GM12873 (cell line): ENCODE measurements at regions not wholly inside any gene's neighbourhood (a gene's known extent, or its start where the extent isn't known, plus 50 kb on each side); places are given as distances from the start of the nearest gene placed in this dataset.

Experiments used
- TF ChIP-seq, protein P1 (sequence below): IDR thresholded peaks from 2 replicates; pipeline ENCODE4 v1.5.1; 2012; ENCODE audit warnings: low read depth, mild to moderate bottlenecking, moderate library complexity, low read length, control low read depth; ENCODE audit not compliant: insufficient read depth; ENCODE audit errors: missing control alignments

DNA sequence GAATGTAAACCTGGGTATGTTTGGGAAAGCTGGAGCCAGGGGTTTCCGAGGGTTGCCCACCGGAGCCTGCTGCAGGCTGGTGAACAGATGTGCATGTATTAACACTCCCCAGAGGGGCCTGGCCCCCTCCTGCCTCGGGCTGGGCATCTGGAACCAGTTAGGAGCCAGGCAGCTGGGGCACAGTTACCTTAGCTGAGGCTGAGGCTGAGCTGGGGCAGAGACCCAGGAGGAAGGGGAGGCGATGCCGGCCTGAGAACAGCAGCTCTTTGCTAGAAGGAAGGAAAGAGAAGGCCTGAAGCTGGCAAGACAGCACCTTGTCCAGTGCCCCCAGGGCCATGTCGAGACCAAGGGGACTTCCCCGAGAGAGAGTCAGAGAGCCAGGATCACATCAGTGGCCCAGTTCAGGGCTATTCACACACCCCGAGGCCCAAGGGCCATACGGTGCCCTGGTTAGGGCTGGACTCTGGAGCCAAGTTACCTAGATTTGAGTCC, 65.8 kb downstream of the RMI2 start:
- TF ChIP-seq, protein P1, sequence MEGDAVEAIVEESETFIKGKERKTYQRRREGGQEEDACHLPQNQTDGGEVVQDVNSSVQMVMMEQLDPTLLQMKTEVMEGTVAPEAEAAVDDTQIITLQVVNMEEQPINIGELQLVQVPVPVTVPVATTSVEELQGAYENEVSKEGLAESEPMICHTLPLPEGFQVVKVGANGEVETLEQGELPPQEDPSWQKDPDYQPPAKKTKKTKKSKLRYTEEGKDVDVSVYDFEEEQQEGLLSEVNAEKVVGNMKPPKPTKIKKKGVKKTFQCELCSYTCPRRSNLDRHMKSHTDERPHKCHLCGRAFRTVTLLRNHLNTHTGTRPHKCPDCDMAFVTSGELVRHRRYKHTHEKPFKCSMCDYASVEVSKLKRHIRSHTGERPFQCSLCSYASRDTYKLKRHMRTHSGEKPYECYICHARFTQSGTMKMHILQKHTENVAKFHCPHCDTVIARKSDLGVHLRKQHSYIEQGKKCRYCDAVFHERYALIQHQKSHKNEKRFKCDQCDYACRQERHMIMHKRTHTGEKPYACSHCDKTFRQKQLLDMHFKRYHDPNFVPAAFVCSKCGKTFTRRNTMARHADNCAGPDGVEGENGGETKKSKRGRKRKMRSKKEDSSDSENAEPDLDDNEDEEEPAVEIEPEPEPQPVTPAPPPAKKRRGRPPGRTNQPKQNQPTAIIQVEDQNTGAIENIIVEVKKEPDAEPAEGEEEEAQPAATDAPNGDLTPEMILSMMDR = no peak

DNA sequence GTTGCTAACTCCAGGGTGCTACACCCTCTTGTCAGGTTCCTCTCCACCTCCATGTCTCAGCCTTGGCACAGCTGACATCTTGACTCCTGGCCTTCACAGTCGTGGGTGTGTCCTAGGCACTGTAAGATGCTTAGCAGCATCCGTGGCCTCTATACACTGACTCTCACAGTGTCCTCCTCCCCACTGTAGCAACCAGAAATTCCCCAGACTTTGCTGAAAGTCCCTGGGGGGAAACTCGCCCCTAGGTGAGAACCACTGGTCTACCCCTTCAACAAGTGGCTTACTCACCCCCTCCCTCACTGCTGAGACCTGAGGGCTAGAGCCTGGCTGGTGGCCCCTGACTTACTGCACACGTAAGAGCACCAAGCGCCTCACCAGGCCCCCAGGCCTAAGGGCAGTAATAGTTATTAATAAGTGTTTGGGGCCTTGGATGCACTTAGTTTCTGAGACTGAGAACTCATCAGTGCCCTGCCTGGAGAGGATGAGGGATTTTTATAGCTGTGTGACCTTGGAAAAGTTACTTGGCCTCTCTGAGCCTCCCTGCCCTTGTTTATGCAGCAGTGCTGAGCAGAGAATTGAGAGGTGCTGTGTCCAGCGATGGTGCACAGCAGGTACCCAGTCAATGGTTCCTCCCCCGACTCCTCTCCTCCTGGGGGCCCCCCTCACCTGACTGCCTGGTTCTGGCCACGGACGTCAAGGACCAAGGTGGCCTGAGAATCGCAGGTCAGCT, 67.1 kb downstream of the RMI2 start:
- TF ChIP-seq, protein P1 = no peak

DNA sequence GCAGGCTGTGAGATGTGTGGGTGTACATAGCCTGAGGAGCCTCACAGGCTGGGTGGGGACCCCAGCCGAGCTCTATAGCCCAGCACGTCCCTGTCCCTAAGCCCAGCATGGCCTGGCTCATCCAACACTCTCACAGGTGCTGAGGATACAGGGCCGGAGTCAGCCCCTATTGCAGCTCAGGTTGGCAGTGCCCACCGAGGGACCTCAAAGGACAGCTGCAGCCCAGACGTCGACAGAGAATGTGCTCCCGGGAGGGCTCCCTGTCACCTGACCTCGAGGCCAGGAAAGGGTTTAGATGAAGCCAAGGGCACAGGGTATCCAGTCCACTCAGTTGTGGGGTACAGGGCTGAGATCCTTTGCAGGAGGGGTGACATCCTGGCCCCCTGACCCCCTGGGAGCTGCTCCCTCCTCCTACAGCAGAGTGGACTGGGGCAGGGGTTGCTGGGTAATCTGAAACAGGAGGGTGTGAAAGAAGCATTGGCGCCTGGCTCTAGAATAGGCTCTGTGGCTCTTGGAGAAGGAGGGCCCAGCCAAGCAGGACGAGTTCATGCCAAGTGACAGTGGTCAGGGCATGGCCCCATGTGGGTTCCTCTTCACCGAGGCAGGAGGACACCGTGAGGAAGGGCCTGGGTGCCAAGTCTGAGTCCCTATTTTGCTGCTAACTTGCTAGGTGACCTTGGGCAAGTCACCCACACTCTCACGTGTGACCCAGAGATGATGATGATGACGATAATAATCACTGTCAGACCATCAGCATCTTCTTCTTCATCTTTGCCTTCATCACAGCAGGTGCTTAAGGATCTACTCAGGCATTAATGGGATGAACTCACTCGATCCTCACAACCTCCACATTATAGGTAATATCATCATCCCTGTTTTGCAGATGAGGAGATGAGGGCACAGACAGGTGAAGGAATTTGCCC, 68.0 kb downstream of the RMI2 start:
- TF ChIP-seq, protein P1 = no peak

DNA sequence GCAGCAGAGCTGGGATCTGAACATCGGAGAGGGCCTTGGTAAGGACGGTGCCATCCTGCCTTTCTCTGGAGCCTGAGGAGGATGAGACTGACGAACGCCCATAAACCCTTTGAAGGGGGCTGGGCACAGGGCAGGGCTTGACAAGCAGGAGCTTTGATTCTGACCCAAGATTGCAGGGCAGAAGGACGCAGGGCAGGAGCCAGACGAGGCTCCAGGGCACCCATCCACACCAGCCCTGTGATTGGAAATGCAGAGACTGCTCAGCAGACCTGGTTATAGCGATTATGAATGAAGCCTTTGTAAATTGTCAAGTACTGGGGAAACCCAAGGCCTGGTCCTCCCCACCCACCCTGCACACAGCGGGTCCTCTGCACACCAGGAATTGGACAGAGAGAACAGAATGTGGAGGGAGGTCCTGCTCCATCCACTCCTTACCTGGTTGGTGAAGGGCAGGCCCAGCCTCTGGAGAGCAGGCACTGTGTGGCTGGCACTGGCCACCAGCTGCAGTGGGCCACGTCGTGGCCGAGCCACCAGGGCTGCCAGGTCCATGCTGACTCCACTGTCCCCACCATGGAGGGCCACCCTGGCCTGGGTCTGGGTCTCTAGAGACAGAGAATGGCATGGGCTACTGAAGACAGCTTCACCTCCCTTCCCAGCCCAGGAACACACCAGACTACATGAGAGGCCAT, 68.8 kb downstream of the RMI2 start:
- TF ChIP-seq, protein P1 = no peak

DNA sequence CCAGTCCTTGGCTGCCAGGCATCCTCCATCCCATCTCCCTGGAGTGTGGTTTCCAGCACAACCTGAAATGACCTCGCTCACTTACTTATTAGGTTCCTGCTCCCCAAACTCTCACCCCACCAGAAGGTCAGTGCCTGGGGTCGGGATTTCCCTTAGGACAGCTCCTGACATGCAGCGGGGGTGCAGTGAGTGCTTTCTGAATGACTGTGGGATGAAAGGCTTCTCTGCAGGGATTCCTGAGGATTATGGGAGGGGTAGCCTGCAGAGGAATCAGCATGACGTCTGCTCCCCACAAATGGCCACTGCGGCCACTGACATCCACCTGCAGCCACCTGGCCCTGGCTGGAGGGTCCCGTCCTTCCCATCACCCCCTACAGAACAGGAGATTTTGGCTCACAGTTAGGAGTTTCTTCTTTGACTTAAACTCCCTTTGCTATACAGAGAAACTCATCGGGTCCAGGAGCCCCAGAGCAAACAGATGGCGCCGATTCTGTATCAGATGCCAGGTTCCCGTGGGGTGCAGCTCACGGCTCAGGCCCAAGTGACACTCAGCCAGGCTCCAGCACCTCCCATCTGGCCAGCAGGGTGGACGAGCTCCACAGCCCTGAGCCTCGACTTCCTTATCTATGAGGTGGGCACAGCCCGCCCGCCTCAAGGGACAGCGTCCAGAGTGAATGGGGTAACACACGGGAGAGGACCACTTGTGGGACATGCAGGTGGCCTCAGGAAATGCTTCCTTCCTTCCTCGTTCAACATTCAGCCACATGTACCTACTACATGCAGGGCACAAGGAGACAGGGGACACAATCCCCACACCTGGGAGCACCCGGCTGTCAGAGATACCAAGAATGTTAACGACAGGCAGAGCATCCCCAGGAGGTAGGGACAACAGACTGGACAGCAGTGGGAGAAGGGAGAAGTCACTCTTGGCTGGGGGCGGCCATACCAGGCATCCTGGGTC, 69.8 kb downstream of the RMI2 start:
- TF ChIP-seq, protein P1 = no peak

DNA sequence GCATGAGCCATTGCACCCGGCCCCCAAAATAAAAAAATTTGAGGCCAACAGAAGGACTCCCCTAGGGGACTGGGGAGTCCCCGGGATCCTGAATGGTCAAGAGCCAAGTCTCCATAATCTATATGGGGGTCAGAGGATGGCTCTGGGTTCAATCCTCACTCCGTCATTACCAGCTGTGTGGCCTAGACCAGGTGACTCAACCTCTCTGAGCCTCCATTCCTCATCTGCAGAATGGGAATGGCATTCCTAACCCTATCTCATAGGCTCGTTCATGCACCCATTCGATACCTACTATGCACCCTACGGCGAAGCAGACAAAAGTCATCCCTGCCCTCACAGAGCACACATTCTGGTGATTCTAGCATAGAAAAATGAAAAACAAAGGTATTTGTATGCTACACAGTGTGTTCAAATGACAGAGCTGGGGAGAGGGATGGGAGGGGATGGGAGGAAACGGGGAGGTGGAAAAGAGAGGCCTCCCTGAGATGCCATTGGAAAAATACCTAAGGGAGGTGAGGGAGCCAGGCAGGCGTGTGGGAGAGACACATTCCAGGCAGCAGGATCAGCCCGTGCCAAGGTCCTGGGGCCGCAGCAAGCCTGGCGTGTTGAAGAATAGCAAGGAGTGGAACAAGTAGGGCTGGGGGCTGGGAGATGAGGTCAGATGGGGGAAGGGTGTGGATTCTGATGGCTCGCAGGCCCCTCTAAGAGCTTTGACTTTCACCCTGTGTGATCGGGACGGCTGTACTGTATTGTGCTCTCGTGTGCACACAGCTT, 71.2 kb downstream of the RMI2 start:
- TF ChIP-seq, protein P1 = no peak
